MG63 (cell line): ENCODE measurements at regions not wholly inside any gene's neighbourhood (a gene's known extent, or its start where the extent isn't known, plus 50 kb on each side); places are given as distances from the start of the nearest gene placed in this dataset.

Source experiments
- DNase-seq: peaks from one replicate; pipeline ENCODE4 v3.0.0-alpha.2; 2020
- H3K27me3 ChIP-seq: fragments of 250-450 bp; sonication (Bioruptor Pico); 2 replicates; pipeline ENCODE4 v1.5.1; 2020; ENCODE audit warnings: mild to moderate bottlenecking, moderate library complexity
- H3K36me3 ChIP-seq: fragments of 250-450 bp; sonication (Bioruptor Pico); 2 replicates; pipeline ENCODE4 v1.5.1; 2020; ENCODE audit warnings: mild to moderate bottlenecking, moderate library complexity
- H3K4me3 ChIP-seq: fragments of 250-450 bp; sonication (Bioruptor Pico); 2 replicates; pipeline ENCODE4 v1.5.1; 2020; ENCODE audit warnings: mild to moderate bottlenecking, moderate library complexity
- H3K9me3 ChIP-seq: fragments of 250-450 bp; sonication (Bioruptor Pico); 2 replicates; pipeline ENCODE4 v1.5.1; 2020; ENCODE audit warnings: mild to moderate bottlenecking, moderate library complexity

GRCh38 chr10:24793648-24794379, 70.1 kb upstream of the ARHGAP21 start:
- H3K4me3 ChIP-seq = no peak overlapping the region
- no peaks in the 10 kb centered on the region for H3K36me3 ChIP-seq
- DNase-seq = peak; percentile 39
- no peaks in the 10 kb centered on the region for H3K9me3 ChIP-seq
- no peaks in the 10 kb centered on the region for H3K27me3 ChIP-seq

- Histone ChIP-seq H3K36me3 (no peaks in the 10 kb centered on the region), H3K9me3 (no peaks in the 10 kb centered on the region), H3K4me3 (no peak overlapping the region), H3K27me3 (no peaks in the 10 kb centered on the region)
- no peak for DNase-seq
Observed at GRCh38 chr10:24792638-24793037, 69.0 kb upstream of the ARHGAP21 start.

- Histone ChIP-seq H3K9me3 (no peaks in the 10 kb centered on the region), H3K36me3 (no peaks in the 10 kb centered on the region), H3K4me3 (no peak overlapping the region), H3K27me3 (no peaks in the 10 kb centered on the region)
- no peak for DNase-seq
Observed at GRCh38 chr10:24791084-24791726, 67.5 kb upstream of the ARHGAP21 start.

GRCh38 chr10:24790599-24790998, 66.9 kb upstream of the ARHGAP21 start:
- DNase-seq = no peak
- no peaks in the 10 kb centered on the region for H3K36me3 ChIP-seq
- no peak overlapping the region for H3K4me3 ChIP-seq

GRCh38 chr10:24790073-24790472, 66.4 kb upstream of the ARHGAP21 start:
- DNase-seq = no peak

More at GRCh38 chr10:24790599-24790998, 66.9 kb upstream of the ARHGAP21 start:
- H3K9me3 ChIP-seq = no peaks in the 10 kb centered on the region
- no peaks in the 10 kb centered on the region for H3K27me3 ChIP-seq

GRCh38 chr10:24784923-24785322, 61.2 kb upstream of the ARHGAP21 start:
- Histone ChIP-seq H3K36me3 (no peaks in the 10 kb centered on the region), H3K4me3 (no peak overlapping the region), H3K27me3 (no peaks in the 10 kb centered on the region), H3K9me3 (no peaks in the 10 kb centered on the region)
- DNase-seq = no peak

More at GRCh38 chr10:24790073-24790472, 66.4 kb upstream of the ARHGAP21 start:
- Histone ChIP-seq H3K36me3 (no peaks in the 10 kb centered on the region), H3K27me3 (no peaks in the 10 kb centered on the region), H3K9me3 (no peaks in the 10 kb centered on the region), H3K4me3 (no peak overlapping the region)

GRCh38 chr10:24784061-24784460, 60.4 kb upstream of the ARHGAP21 start:
- DNase-seq = no peak
- Histone ChIP-seq H3K4me3 (no peak overlapping the region), H3K27me3 (no peaks in the 10 kb centered on the region), H3K9me3 (no peaks in the 10 kb centered on the region), H3K36me3 (no peaks in the 10 kb centered on the region)

- H3K4me3 ChIP-seq = no peak overlapping the region
- no peaks in the 10 kb centered on the region for H3K36me3 ChIP-seq
- no peaks in the 10 kb centered on the region for H3K9me3 ChIP-seq
- H3K27me3 ChIP-seq = no peaks in the 10 kb centered on the region
- DNase-seq = no peak
Observed at GRCh38 chr10:24783504-24783903, 59.8 kb upstream of the ARHGAP21 start.

- Histone ChIP-seq H3K9me3 (no peaks in the 10 kb centered on the region), H3K36me3 (no peaks in the 10 kb centered on the region), H3K27me3 (no peaks in the 10 kb centered on the region; the same call in 1 of the 2 replicates), H3K4me3 (no peak overlapping the region)
- no peak for DNase-seq
Observed at GRCh38 chr10:24779737-24780136, 56.0 kb upstream of the ARHGAP21 start.

- no peaks in the 10 kb centered on the region; the same call in 1 of the 2 replicates for H3K27me3 ChIP-seq
- no peaks in the 10 kb centered on the region for H3K36me3 ChIP-seq
- H3K9me3 ChIP-seq = no peaks in the 10 kb centered on the region
- no peak for DNase-seq
- H3K4me3 ChIP-seq = no peak overlapping the region
Observed at GRCh38 chr10:24778298-24778697, 54.6 kb upstream of the ARHGAP21 start.

- no peaks in the 10 kb centered on the region for H3K36me3 ChIP-seq
- DNase-seq = no peak
- no peaks in the 10 kb centered on the region for H3K9me3 ChIP-seq
- no peak overlapping the region for H3K4me3 ChIP-seq
- no peaks in the 10 kb centered on the region; the same call in 1 of the 2 replicates for H3K27me3 ChIP-seq
Observed at GRCh38 chr10:24777196-24777595, 53.5 kb upstream of the ARHGAP21 start.

GRCh38 chr10:24773939-24774589, 50.4 kb upstream of the ARHGAP21 start:
- Histone ChIP-seq H3K4me3 (no peak overlapping the region), H3K36me3 (no peaks in the 10 kb centered on the region), H3K27me3 (no peaks in the 10 kb centered on the region; the same call in 1 of the 2 replicates), H3K9me3 (no peaks in the 10 kb centered on the region)
- no peak for DNase-seq
